Activated B cell treated with CpG ODN at 0.5 μM for 24 hours (primary cell): ENCODE measurements at regions not wholly inside any gene's neighbourhood (a gene's known extent, or its start where the extent isn't known, plus 50 kb on each side); places are given as distances from the start of the nearest gene placed in this dataset.

ENCODE experiments used
- ATAC-seq: fragments of 200-7000 bp; cut with Tn5 transposase; one replicate; pipeline ENCODE4 v1.10.0; 2021; ENCODE audit warnings: low read depth, mild to moderate bottlenecking, moderate library complexity
- CTCF ChIA-PET: fragments of 350-600 bp; sonication (Branson Sonifier 250); formaldehyde crosslinking; loops from one replicate; lab custom pipeline; 2021; ENCODE audit warnings: antibody characterized with exemption; lab: Charles Lee
- POLR2A ChIA-PET: fragments of 350-600 bp; sonication (Branson Sonifier 250); formaldehyde crosslinking; loops from one replicate; lab custom pipeline; 2021; ENCODE audit warnings: antibody characterized with exemption; lab: Charles Lee
- DNase-seq: peaks from one replicate; pipeline ENCODE4 v3.0.0; 2022
- H3K27ac Mint-ChIP-seq: one replicate; pipeline ENCODE4 v1.8.0; 2020; ENCODE audit warnings: mixed read lengths
- H3K27me3 Mint-ChIP-seq: one replicate; pipeline ENCODE4 v1.8.0; 2021; ENCODE audit warnings: mixed read lengths
- H3K36me3 Mint-ChIP-seq: one replicate; pipeline ENCODE4 v1.8.0; 2021; ENCODE audit warnings: low read depth, mixed read lengths
- H3K4me1 Mint-ChIP-seq: one replicate; pipeline ENCODE4 v1.8.0; 2021; ENCODE audit warnings: mixed read lengths
- H3K4me3 Mint-ChIP-seq: one replicate; pipeline ENCODE4 v1.8.0; 2020; ENCODE audit warnings: mild to moderate bottlenecking, mixed read lengths
- H3K9me3 Mint-ChIP-seq: one replicate; pipeline ENCODE4 v1.8.0; 2020; ENCODE audit warnings: mixed read lengths
- CTCF ChIP-seq: fragments of 200-600 bp; IDR thresholded peaks from one replicate; pipeline ENCODE4 v1.8.0; 2022; ENCODE audit warnings: antibody characterized with exemption, mild to moderate bottlenecking
- intact Hi-C: fragments of 100-400 bp; cut with micrococcal nuclease; formaldehyde crosslinking; loops from one replicate; pipeline ENCODE4 v1.15.1; 2024

DNA sequence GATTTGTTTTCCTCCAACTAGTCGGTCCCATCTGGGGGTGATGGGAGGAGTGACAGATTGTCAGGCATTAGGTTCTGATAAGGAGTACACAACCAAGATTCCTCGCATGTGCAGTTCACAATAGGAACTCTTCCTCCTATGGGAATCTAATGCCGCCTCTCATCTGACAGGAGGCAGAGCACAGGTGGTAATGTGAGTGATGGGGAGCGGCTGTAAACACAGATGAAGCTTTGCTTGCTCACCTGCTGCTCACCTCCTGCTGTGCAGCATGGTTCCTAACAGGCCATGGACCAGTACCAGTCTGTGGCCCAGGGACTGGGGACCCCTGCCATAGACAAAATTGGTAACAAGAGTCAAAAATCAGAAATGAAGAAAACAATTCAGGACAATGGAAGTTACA lies 173.3 kb upstream of the HMHB1 start:
- Mint-ChIP-seq H3K27ac (no peak overlapping the region), H3K4me3 (no peak overlapping the region), H3K9me3 (no peaks in the 10 kb centered on the region), H3K36me3 (no peaks in the 10 kb centered on the region), H3K27me3 (no peaks in the 10 kb centered on the region), H3K4me1 (no peaks in the 10 kb centered on the region)
- DNase-seq: no peak
- ATAC-seq: no peak
- CTCF ChIA-PET: no interaction called here
- POLR2A ChIA-PET: no interaction called here
- no peak for TF ChIP-seq CTCF
- intact Hi-C loops: no loop called here

- H3K4me3 Mint-ChIP-seq: no peak overlapping the region
- POLR2A ChIA-PET: no interaction called here
Observed at GRCh38 chr5:143636931-143637528, 174.9 kb upstream of the HMHB1 start.

GRCh38 chr5:143635888-143636287 lies 176.1 kb upstream of the HMHB1 start:
- DNase-seq: no peak
- Mint-ChIP-seq H3K4me3 (no peak overlapping the region), H3K27ac (no peak overlapping the region), H3K36me3 (no peaks in the 10 kb centered on the region), H3K4me1 (no peaks in the 10 kb centered on the region), H3K27me3 (no peaks in the 10 kb centered on the region), H3K9me3 (no peaks in the 10 kb centered on the region)
- no peak for ATAC-seq
- intact Hi-C loops: no loop called here
- ChIA-PET CTCF (no interaction called here), POLR2A (no interaction called here)
- no peak for TF ChIP-seq CTCF

More at GRCh38 chr5:143636931-143637528, 174.9 kb upstream of the HMHB1 start:
- no peak overlapping the region for H3K27ac Mint-ChIP-seq
- no peaks in the 10 kb centered on the region for H3K9me3 Mint-ChIP-seq
- no peak for TF ChIP-seq CTCF
- H3K36me3 Mint-ChIP-seq: no peaks in the 10 kb centered on the region
- DNase-seq (no peak), ATAC-seq (no peak)
- intact Hi-C loops: no loop called here
- H3K27me3 Mint-ChIP-seq: no peaks in the 10 kb centered on the region
- CTCF ChIA-PET: interaction anchor here (1.2 kb wide), 1 partner anchor 67 kb away, joined by 3 read pairs; no protein-coding TSS in a partner anchor
- no peaks in the 10 kb centered on the region for H3K4me1 Mint-ChIP-seq

- CTCF ChIA-PET: no interaction called here
Observed at GRCh38 chr5:143635146-143635752, 176.7 kb upstream of the HMHB1 start.

More at GRCh38 chr5:143635146-143635752, 176.7 kb upstream of the HMHB1 start:
- no peaks in the 10 kb centered on the region for H3K36me3 Mint-ChIP-seq
- no peaks in the 10 kb centered on the region for H3K9me3 Mint-ChIP-seq
- POLR2A ChIA-PET: no interaction called here
- no peak overlapping the region for H3K27ac Mint-ChIP-seq
- intact Hi-C loops: no loop called here
- DNase-seq (no peak), ATAC-seq (no peak)
- no peak for TF ChIP-seq CTCF
- no peaks in the 10 kb centered on the region for H3K27me3 Mint-ChIP-seq
- H3K4me1 Mint-ChIP-seq: no peaks in the 10 kb centered on the region
- H3K4me3 Mint-ChIP-seq: no peak overlapping the region
